PFSK-1 (cell line): ENCODE measurements at regions not wholly inside any gene's neighbourhood (a gene's known extent, or its start where the extent isn't known, plus 50 kb on each side); places are given as distances from the start of the nearest gene placed in this dataset.

Source experiments
- FOXP2 ChIP-seq: optimal IDR thresholded peaks from 2 replicates; pipeline ENCODE3; 2011; ENCODE audit warnings: borderline replicate concordance, control low read depth, inconsistent platforms; ENCODE audit not compliant: insufficient read depth; ENCODE audit errors: extremely low read length, extremely low read depth
- POLR2AphosphoS5 ChIP-seq: IDR thresholded peaks from 2 replicates; pipeline ENCODE4 v1.6.1; 2012; ENCODE audit warnings: low read depth, mild to moderate bottlenecking, control low read depth, low read length, moderate library complexity
- REST ChIP-seq, 2 experiments: IDR thresholded peaks; 2 replicates each; pipeline versions ENCODE4 v1.6.1 to v1.8.0; 2011 to 2012; ENCODE audit warnings: low read depth in 2 of 2, low read length in 2 of 2, control low read depth in 1 of 2, inconsistent platforms in 1 of 2, mild to moderate bottlenecking in 1 of 2, moderate library complexity in 1 of 2; ENCODE audit not compliant: insufficient read depth in 1 of 2
- SIN3A ChIP-seq: IDR thresholded peaks from 2 replicates; pipeline ENCODE4 v1.6.1; 2012; ENCODE audit warnings: mild to moderate bottlenecking, low read length, moderate library complexity, borderline replicate concordance; ENCODE audit not compliant: insufficient read depth
- TAF1 ChIP-seq: IDR thresholded peaks from 2 replicates; pipeline ENCODE4 v1.6.1; 2012; ENCODE audit warnings: low read length, control low read depth, borderline replicate concordance; ENCODE audit not compliant: insufficient read depth

GRCh38 chr6:98678481-98678880 is 155.9 kb upstream of the POU3F2 start:
- TF ChIP-seq POLR2AphosphoS5 (no peak), TAF1 (no peak), REST (IDR thresholded peaks at IDR 0.05; ENCODE audit: insufficient read depth in 1 of 2, low read depth in 2 of 2, low read length in 2 of 2) (no peak), FOXP2 (no peak), SIN3A (no peak)

GRCh38 chr6:98686008-98686601 is 148.3 kb upstream of the POU3F2 start:
- TF ChIP-seq FOXP2 (no peak), SIN3A (no peak), POLR2AphosphoS5 (no peak), REST (IDR thresholded peaks at IDR 0.05; ENCODE audit: insufficient read depth in 1 of 2, low read depth in 2 of 2, low read length in 2 of 2) (no peak), TAF1 (no peak)

- TF ChIP-seq REST (IDR thresholded peaks at IDR 0.05; ENCODE audit: insufficient read depth in 1 of 2, low read depth in 2 of 2, low read length in 2 of 2) (no peak), TAF1 (no peak), FOXP2 (no peak), SIN3A (no peak), POLR2AphosphoS5 (no peak)
Measured at GRCh38 chr6:98687752-98688151, 146.6 kb upstream of the POU3F2 start.

- TF ChIP-seq SIN3A = no peak
- no peak for TF ChIP-seq REST (IDR thresholded peaks at IDR 0.05; ENCODE audit: insufficient read depth in 1 of 2, low read depth in 2 of 2, low read length in 2 of 2)
- no peak for TF ChIP-seq TAF1
- no peak for TF ChIP-seq POLR2AphosphoS5
- no peak for TF ChIP-seq FOXP2
Measured at GRCh38 chr6:98695091-98695801, 139.1 kb upstream of the POU3F2 start.
